ENCODE measurements at regions not wholly inside any gene's neighbourhood (a gene's known extent, or its start where the extent isn't known, plus 50 kb on each side); places are given as distances from the start of the nearest gene placed in this dataset.

GRCh38 chr3:21132896-21133295 is 618.1 kb downstream of the ZNF385D start:
- DNase-seq, result no peak

GRCh38 chr3:21120826-21121225 is 630.2 kb downstream of the ZNF385D start:
- DNase-seq, result no peak

- DNase-seq, result no peak
These were observed 633.6 kb downstream of the ZNF385D start for GRCh38 chr3:21117370-21117769.

- no peak for DNase-seq
These were observed 642.0 kb downstream of the ZNF385D start for GRCh38 chr3:21109056-21109455.

GRCh38 chr3:21105784-21106183 is 645.2 kb downstream of the ZNF385D start:
- DNase-seq, result no peak

DNA sequence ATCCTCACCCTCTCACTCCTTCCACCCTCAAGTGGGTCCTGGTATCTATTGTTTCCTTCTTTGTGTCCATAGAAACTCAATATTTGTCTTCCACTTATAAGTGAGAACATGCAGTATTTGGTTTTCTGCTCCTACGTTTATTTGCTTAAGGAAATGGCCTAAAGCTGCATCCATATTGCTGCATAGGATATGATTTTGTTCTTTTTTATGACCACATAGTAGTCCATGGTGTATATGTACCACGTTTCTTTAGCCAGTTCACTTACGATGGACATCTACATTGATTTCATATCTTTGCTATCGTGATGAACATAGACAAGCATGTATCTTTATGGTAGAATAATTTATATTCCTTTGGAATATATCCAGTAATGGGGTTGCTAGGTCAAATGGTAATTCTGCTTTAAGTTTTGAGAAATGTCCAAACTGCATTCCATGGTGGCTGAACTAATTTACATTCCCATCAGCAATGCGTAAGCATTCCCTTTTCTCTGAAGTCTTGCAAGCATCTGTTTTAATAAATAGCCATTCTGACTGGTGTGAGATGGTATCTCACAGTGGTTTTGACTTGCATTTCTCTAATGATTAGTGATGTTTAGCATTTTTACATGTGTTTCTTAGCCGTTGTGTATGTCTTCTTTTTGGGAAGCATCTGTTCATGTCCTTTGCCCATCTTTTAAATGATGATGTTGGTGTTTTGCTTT is 650.2 kb downstream of the ZNF385D start:
- DNase-seq, result no peak

DNA sequence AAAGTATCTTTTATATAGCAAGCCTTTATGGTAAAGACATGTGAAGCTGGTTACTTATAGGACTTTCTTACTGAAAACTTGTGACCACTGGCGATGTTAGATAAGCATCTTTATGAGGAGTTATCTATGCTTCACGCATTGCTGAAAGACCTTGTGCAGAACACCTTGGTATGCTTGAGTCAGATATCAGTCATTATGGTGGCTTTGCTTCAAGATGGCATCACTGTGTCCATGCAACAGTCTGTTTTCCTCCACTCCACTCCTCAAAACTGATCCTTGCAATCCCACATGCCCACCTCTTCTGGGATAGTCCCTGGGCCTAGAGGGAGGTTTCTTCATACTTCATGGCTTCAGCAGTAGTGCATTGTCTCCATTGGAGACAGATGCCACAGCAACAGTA is 656.3 kb downstream of the ZNF385D start:
- DNase-seq, result no peak

DNA sequence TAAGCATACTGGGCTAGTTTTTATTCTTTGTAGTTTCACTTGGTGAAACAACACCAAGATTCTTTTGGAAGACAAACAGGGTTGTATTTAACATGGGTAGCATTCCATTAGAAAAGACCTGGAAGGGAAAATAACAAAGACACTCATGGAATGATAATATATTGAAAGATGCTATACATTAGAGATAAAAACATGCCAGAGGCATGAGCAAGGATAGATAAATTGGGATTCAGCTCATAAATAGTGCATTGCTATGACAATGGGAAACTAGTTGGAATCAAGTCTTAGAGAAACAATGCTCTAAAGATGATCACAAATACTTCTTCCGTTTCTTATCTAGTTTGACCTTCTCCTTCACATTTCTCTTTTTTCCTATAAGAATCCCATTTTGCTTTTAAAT is 677.4 kb downstream of the ZNF385D start:
- DNase-seq, result no peak

DNA sequence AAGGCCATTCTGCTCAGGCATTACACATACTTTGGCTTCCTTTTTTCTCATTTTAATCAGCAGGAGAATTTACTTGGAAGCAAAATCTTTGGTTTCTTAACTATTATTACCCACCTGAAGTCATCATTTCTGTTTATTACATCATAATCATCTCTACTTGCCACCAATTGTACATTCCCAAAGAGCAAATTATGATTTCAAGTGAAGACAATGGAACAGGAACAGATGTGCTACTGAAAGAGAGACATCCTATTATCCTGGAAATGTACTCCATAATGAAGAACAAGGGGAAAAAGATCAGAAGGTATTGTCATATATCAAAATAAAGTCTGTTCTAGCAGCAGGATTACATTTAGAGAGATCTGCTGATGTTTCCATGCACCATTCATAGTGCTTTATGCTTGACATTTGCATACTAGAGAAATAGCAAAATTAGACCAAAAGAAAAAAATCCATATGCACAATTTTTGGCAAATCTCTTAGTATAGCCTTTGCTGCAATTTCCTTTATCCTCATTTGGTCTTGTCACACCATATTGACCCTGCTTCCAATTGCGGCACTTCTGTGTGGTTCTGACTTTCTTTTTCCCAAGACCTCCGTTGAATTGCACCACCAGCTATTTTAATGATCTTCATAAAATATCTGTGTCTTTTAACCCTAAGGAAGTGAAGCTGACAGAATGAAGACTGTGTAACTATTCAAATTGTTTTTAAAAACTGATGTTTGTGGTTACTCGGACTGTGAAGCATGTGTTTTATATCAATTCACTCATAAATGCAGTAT is 683.8 kb downstream of the ZNF385D start:
- no peak for DNase-seq

- no peak for DNase-seq
These were observed 688.1 kb downstream of the ZNF385D start for GRCh38 chr3:21062831-21063294.

DNA sequence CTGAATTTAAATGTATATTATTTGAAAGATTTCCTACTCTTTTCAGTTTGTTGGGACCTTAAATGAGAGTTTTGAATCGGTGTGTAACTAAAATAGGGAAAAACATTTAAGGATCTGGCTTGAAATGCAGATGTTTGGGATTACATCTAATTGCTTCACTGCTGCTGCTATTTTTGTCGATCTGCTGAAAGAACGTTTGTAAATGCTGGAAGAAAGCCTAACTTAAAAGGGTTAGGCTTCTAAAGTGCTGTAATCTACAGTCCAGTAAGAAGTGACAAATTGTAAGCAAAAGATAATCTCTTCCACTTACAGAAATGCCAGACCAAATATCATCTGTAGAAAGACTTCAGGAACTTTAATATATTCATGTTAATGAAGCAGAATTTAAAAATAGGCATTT is 691.6 kb downstream of the ZNF385D start:
- no peak for DNase-seq

DNA sequence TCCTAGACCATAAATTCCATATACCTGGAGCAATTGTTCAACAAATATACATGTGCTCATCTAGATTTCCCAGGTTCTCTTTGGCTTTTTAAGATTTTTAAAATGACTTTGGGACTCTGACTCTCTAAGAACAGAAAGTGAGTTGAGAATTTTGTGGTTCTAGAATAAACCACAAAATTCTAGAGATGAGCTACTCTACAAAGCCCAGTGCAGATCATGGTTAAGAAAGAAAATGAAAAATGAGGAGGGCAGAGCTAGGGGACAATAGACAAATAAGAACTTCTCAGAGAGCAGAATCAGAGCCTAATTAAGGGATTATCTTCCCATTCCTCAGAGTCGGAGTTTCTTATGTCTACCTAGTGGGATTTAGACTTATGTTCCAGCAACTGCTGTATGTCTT is 694.7 kb downstream of the ZNF385D start:
- no peak for DNase-seq

GRCh38 chr3:21055015-21055414 is 696.0 kb downstream of the ZNF385D start:
- DNase-seq, result no peak

- DNase-seq, result no peak
These were observed 696.9 kb downstream of the ZNF385D start for GRCh38 chr3:21054064-21054463.

DNA sequence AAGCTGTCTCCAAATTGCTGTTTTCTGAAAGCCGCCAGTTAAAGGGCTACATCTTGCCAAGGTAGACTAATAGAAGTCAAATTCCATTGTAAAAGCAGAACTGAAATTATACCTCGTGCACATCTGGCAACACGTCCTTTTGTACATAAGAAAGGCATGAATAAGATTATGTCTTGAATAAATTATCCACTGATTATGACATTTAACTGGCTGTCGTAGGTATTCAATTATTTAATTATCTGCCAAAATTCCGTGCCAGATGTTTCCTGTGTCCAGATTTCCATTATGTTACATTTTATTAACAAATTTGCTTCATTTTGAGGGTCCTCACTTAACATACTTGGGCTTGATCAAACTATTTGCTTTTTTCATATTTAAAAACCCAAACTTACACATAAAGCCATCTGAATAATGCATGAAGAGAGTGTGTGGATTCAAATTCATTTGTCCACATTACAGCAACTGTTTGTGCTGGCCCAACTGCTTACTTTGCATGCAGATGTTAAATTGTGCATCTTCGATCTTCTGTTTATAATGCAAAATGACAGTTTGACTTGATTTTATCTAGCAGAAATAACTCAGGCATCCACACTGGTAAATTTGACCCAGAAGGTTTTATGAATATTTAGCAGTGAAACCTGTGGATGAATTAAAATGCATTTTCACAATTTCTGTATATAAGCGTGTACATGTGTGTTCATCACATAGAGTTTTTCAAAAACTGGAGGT is 701.5 kb downstream of the ZNF385D start:
- no peak for DNase-seq

- DNase-seq, result no peak
These were observed 707.9 kb downstream of the ZNF385D start for GRCh38 chr3:21043139-21043538.

- no peak for DNase-seq
These were observed 708.8 kb downstream of the ZNF385D start for GRCh38 chr3:21042184-21042583.

DNA sequence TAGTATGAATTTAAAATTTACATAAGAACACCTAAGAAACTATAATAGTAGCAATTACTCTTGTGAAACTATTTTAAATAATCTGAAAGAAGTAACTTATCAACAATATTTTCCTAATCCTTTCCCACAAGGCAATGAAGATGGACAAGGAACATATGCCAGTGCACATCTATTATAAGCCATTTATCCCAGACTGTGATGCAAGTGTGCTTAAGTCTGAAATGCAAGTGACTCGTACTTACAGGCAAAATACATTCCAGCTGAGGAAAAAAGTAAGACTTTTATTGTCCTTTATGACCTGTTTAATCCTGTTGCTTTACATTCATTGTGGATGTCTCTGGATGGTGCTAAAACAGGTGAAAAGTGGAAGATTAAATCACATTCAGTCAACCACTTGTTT is 709.4 kb downstream of the ZNF385D start:
- no peak for DNase-seq

- DNase-seq, result no peak
These were observed 714.1 kb downstream of the ZNF385D start for GRCh38 chr3:21036888-21037287.

DNA sequence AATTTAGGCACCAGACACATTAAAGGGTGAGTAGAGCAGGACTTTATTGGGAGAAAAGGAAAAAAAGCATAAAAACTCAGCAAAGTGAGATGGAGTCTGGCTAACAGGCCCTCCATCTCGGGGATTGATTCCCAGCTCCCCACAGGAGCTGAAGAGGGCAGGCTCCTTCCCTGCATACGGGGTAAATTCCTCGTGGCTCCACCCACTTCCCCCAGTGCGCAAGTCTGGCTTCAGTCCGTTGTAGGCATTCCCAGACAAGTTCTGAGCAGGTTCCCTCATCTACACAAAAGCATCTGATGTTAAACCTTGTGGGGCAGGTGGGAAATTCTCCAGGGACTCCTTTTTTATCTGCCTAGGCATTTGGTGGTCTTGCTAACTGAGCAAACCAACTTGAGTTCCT is 722.6 kb downstream of the ZNF385D start:
- no peak for DNase-seq

DNA sequence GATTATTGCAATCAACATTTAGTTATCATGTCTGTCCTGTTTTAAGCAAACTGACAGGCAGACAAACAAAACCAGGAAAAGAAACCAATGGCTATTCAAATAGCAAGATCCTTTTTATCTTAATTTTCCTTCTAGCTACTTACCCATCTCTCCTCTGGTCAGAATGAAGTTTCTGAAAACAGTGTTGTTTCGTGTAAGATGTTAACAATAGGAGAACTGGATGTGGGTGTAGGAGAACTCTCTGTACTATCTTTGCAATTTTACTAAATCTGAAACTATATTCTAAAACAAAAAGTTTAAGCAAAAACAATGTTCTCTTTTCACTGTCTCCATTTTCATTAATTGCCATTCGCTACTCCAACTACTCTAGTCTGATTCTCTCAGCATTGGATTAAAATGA is 726.4 kb downstream of the ZNF385D start:
- no peak for DNase-seq

- DNase-seq, result no peak
These were observed 730.3 kb downstream of the ZNF385D start for GRCh38 chr3:21020681-21021080.

- no peak for DNase-seq
These were observed 731.0 kb downstream of the ZNF385D start for GRCh38 chr3:21020043-21020442.

Data from CD4-positive, alpha-beta T cell treated with Interleukin-4 for 4 hours (primary cell).